HUDEP-2 (cell line): ENCODE measurements at regions not wholly inside any gene's neighbourhood (a gene's known extent, or its start where the extent isn't known, plus 50 kb on each side); places are given as distances from the start of the nearest gene placed in this dataset.
A peak's percentile ranks its signal among the peaks of the same experiment; 100 is the strongest.
"Not testable (repeated sequence)": the region's sequence is repeated elsewhere in the genome, so short reads cannot be mapped to it uniquely, and the experiment has no call there.

Source experiments
- DNase-seq, 76 experiments: peaks; one replicate each; lab custom pipeline; 2025; ENCODE audit not compliant: unreplicated experiment in 76 of 76; lab: John Stamatoyannopoulos, UW

- no peak for DNase-seq
Measured at GRCh38 chr1:235059221-235059620, 69.4 kb downstream of the TOMM20 start.

GRCh38 chr1:235058695-235059094, 69.9 kb downstream of the TOMM20 start:
- DNase-seq = no peak

GRCh38 chr1:235057385-235058306, 71.0 kb downstream of the TOMM20 start:
- no peak for DNase-seq

GRCh38 chr1:235056937-235057336, 71.7 kb downstream of the TOMM20 start:
- DNase-seq = no peak

GRCh38 chr1:235054936-235055335, 73.7 kb downstream of the TOMM20 start:
- DNase-seq = no peak

GRCh38 chr1:235054466-235054865, 74.2 kb downstream of the TOMM20 start:
- no peak for DNase-seq

- no peak for DNase-seq
Measured at GRCh38 chr1:235052067-235053008, 76.3 kb downstream of the TOMM20 start.

GRCh38 chr1:235051521-235051920, 77.1 kb downstream of the TOMM20 start:
- peak in 22 of 76 experiments; percentile 2 to 44 (median 14) for DNase-seq

GRCh38 chr1:235050911-235051360, 77.7 kb downstream of the TOMM20 start:
- peak in 13 of 76 experiments; percentile 4 to 42 (median 15) for DNase-seq

GRCh38 chr1:235049716-235050378, 78.8 kb downstream of the TOMM20 start:
- not testable (repeated sequence) for DNase-seq

- no peak for DNase-seq
Measured at GRCh38 chr1:235049217-235049616, 79.4 kb downstream of the TOMM20 start.

GRCh38 chr1:235047331-235047871, 81.2 kb downstream of the TOMM20 start:
- DNase-seq = no peak

- no peak for DNase-seq
Measured at GRCh38 chr1:235045921-235046601, 82.6 kb downstream of the TOMM20 start.

- DNase-seq = no peak
Measured at GRCh38 chr1:235045034-235045690, 83.5 kb downstream of the TOMM20 start.

GRCh38 chr1:235043234-235043633, 85.4 kb downstream of the TOMM20 start:
- no peak for DNase-seq

- DNase-seq = no peak
Measured at GRCh38 chr1:235038701-235039100, 89.9 kb downstream of the TOMM20 start.

GRCh38 chr1:235035928-235036327, 92.7 kb downstream of the TOMM20 start:
- DNase-seq = no peak

GRCh38 chr1:235030919-235031596, 97.6 kb downstream of the TOMM20 start:
- DNase-seq = no peak

GRCh38 chr1:235027862-235028250, 100.8 kb downstream of the TOMM20 start:
- no peak for DNase-seq
